ENCODE measurements at regions not wholly inside any gene's neighbourhood (a gene's known extent, or its start where the extent isn't known, plus 50 kb on each side); places are given as distances from the start of the nearest gene placed in this dataset.

DNA sequence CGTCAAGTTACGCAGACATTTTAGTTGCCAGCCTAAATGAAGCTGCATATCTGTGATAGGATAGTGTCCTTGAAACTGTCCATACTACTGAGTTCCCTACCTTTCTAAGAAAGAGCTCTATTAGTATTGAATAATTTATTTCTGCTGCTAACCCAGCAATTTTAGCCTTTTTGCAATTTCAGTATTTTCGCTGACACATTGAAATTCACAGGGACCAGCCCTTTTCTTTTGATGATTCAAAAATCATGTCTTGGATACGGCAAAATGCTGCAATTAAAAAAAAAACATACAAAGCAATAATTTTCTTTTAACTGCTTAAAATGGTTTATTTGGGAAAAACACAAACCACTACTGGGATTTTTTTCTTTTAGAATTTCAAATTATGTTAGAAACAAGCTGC, 563.3 kb downstream of the TBC1D32 start:
- Histone ChIP-seq H3K4me2 (ENCODE audit: low read length) (no peak overlapping the region), H3K9ac (ENCODE audit: low read length) (no peak overlapping the region), H3K36me3 (ENCODE audit: insufficient read depth, low read length) (no peaks in the 10 kb centered on the region), H3K27ac (ENCODE audit: low read length) (no peak overlapping the region), H3K9me3 (ENCODE audit: low read length) (no peaks in the 10 kb centered on the region), H3K27me3 (ENCODE audit: insufficient read depth, low read depth, low read length) (no peaks in the 10 kb centered on the region), H3K9me2 (ENCODE audit: insufficient read depth, low read length) (no peaks in the 10 kb centered on the region), H4K20me1 (ENCODE audit: insufficient read depth) (no peaks in the 10 kb centered on the region), H3K79me2 (replicated peaks; ENCODE audit: insufficient read depth, low read length) (no peaks in the 10 kb centered on the region), H3F3A (ENCODE audit: insufficient read depth, low read length, poor library complexity, severe bottlenecking) (no peaks in the 10 kb centered on the region), H2AFZ (ENCODE audit: low read depth, low read length) (no peak overlapping the region), H3K4me3 (ENCODE audit: low read length) (no peak overlapping the region)
- no peak for TF ChIP-seq REST (IDR thresholded peaks at IDR 0.05; ENCODE audit: borderline replicate concordance)
- TF ChIP-seq EZH2 (IDR thresholded peaks at IDR 0.05; ENCODE audit: borderline replicate concordance, insufficient read depth, low read length, poor library complexity, severe bottlenecking) = no peak
- no peak for TF ChIP-seq SMC3 (conservative IDR thresholded peaks at IDR 0.05; ENCODE audit: poor library complexity)
- no peak for TF ChIP-seq EP300 (conservative IDR thresholded peaks at IDR 0.05; ENCODE audit: poor library complexity, severe bottlenecking)
- TF ChIP-seq RAD21 (conservative IDR thresholded peaks at IDR 0.05) = no peak
- no peak for TF ChIP-seq POLR2AphosphoS5 (IDR thresholded peaks at IDR 0.05)
- no peak for TF ChIP-seq TAF1 (IDR thresholded peaks at IDR 0.05; ENCODE audit: low read depth)
- no peak for TF ChIP-seq MXI1 (conservative IDR thresholded peaks at IDR 0.05; ENCODE audit: poor library complexity, severe bottlenecking)
- TF ChIP-seq, protein P1, sequence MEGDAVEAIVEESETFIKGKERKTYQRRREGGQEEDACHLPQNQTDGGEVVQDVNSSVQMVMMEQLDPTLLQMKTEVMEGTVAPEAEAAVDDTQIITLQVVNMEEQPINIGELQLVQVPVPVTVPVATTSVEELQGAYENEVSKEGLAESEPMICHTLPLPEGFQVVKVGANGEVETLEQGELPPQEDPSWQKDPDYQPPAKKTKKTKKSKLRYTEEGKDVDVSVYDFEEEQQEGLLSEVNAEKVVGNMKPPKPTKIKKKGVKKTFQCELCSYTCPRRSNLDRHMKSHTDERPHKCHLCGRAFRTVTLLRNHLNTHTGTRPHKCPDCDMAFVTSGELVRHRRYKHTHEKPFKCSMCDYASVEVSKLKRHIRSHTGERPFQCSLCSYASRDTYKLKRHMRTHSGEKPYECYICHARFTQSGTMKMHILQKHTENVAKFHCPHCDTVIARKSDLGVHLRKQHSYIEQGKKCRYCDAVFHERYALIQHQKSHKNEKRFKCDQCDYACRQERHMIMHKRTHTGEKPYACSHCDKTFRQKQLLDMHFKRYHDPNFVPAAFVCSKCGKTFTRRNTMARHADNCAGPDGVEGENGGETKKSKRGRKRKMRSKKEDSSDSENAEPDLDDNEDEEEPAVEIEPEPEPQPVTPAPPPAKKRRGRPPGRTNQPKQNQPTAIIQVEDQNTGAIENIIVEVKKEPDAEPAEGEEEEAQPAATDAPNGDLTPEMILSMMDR (IDR thresholded peaks at IDR 0.05; ENCODE audit: poor library complexity, severe bottlenecking) = no peak

DNA sequence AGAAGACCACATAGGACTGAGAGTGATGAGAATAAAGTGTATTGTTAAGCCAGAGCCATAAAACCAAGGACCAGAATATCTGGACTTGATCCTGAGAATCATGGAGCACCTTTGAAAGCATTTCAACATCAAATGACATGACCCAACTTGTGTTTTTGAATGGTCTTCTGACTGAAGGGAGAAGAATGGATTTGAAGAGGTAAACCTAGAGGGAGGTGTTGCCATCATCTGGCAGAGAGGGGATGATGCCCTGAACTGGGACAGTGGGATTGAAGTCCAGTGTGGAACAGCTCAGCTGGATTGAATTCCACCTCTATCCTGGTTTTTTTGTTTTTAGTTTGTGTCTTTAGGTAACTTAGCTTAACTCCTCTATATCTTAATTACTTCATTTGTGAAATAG, 570.0 kb downstream of the TBC1D32 start:
- Histone ChIP-seq H3K9me3 (ENCODE audit: low read length) (no peaks in the 10 kb centered on the region), H3K27ac (ENCODE audit: low read length) (no peak overlapping the region), H3K36me3 (ENCODE audit: insufficient read depth, low read length) (no peaks in the 10 kb centered on the region), H3K4me3 (ENCODE audit: low read length) (no peak overlapping the region), H3F3A (ENCODE audit: insufficient read depth, low read length, poor library complexity, severe bottlenecking) (no peaks in the 10 kb centered on the region), H4K20me1 (ENCODE audit: insufficient read depth) (no peaks in the 10 kb centered on the region), H2AFZ (ENCODE audit: low read depth, low read length) (no peak overlapping the region), H3K9me2 (ENCODE audit: insufficient read depth, low read length) (no peaks in the 10 kb centered on the region), H3K79me2 (replicated peaks; ENCODE audit: insufficient read depth, low read length) (no peaks in the 10 kb centered on the region), H3K27me3 (ENCODE audit: insufficient read depth, low read depth, low read length) (no peaks in the 10 kb centered on the region), H3K9ac (ENCODE audit: low read length) (no peak overlapping the region), H3K4me2 (ENCODE audit: low read length) (no peak overlapping the region)
- TF ChIP-seq RAD21 (conservative IDR thresholded peaks at IDR 0.05) = no peak
- TF ChIP-seq, protein P1 (IDR thresholded peaks at IDR 0.05; ENCODE audit: poor library complexity, severe bottlenecking) = no peak
- no peak for TF ChIP-seq REST (IDR thresholded peaks at IDR 0.05; ENCODE audit: borderline replicate concordance)
- TF ChIP-seq SMC3 (conservative IDR thresholded peaks at IDR 0.05; ENCODE audit: poor library complexity) = no peak
- no peak for TF ChIP-seq TAF1 (IDR thresholded peaks at IDR 0.05; ENCODE audit: low read depth)
- no peak for TF ChIP-seq EZH2 (IDR thresholded peaks at IDR 0.05; ENCODE audit: borderline replicate concordance, insufficient read depth, low read length, poor library complexity, severe bottlenecking)
- no peak for TF ChIP-seq POLR2AphosphoS5 (IDR thresholded peaks at IDR 0.05)
- TF ChIP-seq MXI1 (conservative IDR thresholded peaks at IDR 0.05; ENCODE audit: poor library complexity, severe bottlenecking) = no peak
- TF ChIP-seq EP300 (conservative IDR thresholded peaks at IDR 0.05; ENCODE audit: poor library complexity, severe bottlenecking) = no peak

Data from neural cell (in vitro differentiated cells).